IPS-20b (cell line): ENCODE measurements at regions not wholly inside any gene's neighbourhood (a gene's known extent, or its start where the extent isn't known, plus 50 kb on each side); places are given as distances from the start of the nearest gene placed in this dataset.
"Not testable (repeated sequence)": the region's sequence is repeated elsewhere in the genome, so short reads cannot be mapped to it uniquely, and the experiment has no call there.

ENCODE experiments used
- H3K27ac ChIP-seq: one replicate; pipeline ENCODE4 v1.5.1; 2013; ENCODE audit warnings: low read length
- H3K27me3 ChIP-seq: 2 replicates; pipeline ENCODE4 v1.6.1; 2013; ENCODE audit warnings: mild to moderate bottlenecking, low read length, inconsistent platforms; ENCODE audit not compliant: insufficient read depth
- H3K36me3 ChIP-seq: 2 replicates; pipeline ENCODE4 v1.6.1; 2013; ENCODE audit warnings: low read depth, mild to moderate bottlenecking, inconsistent platforms, low read length, moderate library complexity; ENCODE audit not compliant: insufficient read depth
- H3K4me1 ChIP-seq: 2 replicates; pipeline ENCODE4 v1.6.1; 2013; ENCODE audit warnings: mild to moderate bottlenecking, control low read depth, inconsistent platforms, low read length, moderate library complexity; ENCODE audit not compliant: insufficient read depth
- H3K4me3 ChIP-seq: 2 replicates; pipeline ENCODE4 v1.5.1; 2013; ENCODE audit warnings: mild to moderate bottlenecking, low read length, inconsistent platforms
- H3K9ac ChIP-seq: 2 replicates; pipeline ENCODE4 v1.6.1; 2013; ENCODE audit warnings: low read depth, mild to moderate bottlenecking, inconsistent platforms, low read length, moderate library complexity
- H3K9me3 ChIP-seq: 2 replicates; pipeline ENCODE4 v1.6.1; 2013; ENCODE audit warnings: mild to moderate bottlenecking, low read depth, low read length, inconsistent platforms; ENCODE audit not compliant: insufficient read depth

- peaks cover 4% of the 10 kb centered on the region for H3K9me3 ChIP-seq
Measured at GRCh38 chr12:114054982-114055381, 88.9 kb upstream of the RBM19 start.

GRCh38 chr12:114046236-114046998 lies 80.3 kb upstream of the RBM19 start:
- Histone ChIP-seq H3K27ac (no peak overlapping the region), H3K9me3 (no peaks in the 10 kb centered on the region), H3K4me1 (peaks cover 13% of the 10 kb centered on the region; the same call in 1 of the 2 replicates), H3K4me3 (no peak overlapping the region), H3K9ac (no peak overlapping the region), H3K27me3 (no peaks in the 10 kb centered on the region), H3K36me3 (no peaks in the 10 kb centered on the region)

More at GRCh38 chr12:114054982-114055381, 88.9 kb upstream of the RBM19 start:
- H3K36me3 ChIP-seq = no peaks in the 10 kb centered on the region
- no peaks in the 10 kb centered on the region for H3K4me1 ChIP-seq
- no peak overlapping the region for H3K27ac ChIP-seq
- H3K27me3 ChIP-seq = no peaks in the 10 kb centered on the region
- no peak overlapping the region for H3K4me3 ChIP-seq
- no peak overlapping the region for H3K9ac ChIP-seq

GRCh38 chr12:114045349-114045748 lies 79.2 kb upstream of the RBM19 start:
- H3K36me3 ChIP-seq = no peaks in the 10 kb centered on the region
- no peak overlapping the region for H3K27ac ChIP-seq
- H3K4me3 ChIP-seq = no peak overlapping the region
- H3K4me1 ChIP-seq = peaks cover 13% of the 10 kb centered on the region; the same call in 1 of the 2 replicates
- H3K9me3 ChIP-seq = no peaks in the 10 kb centered on the region
- no peak overlapping the region for H3K9ac ChIP-seq
- no peaks in the 10 kb centered on the region for H3K27me3 ChIP-seq

GRCh38 chr12:114041590-114041989 lies 75.5 kb upstream of the RBM19 start:
- Histone ChIP-seq H3K27me3 (no peaks in the 10 kb centered on the region), H3K9me3 (0 out of 2 replicates have a peak, but pooled peaks cover under 1% of the 10 kb centered on the region), H3K4me1 (peaks cover 10% of the 10 kb centered on the region; the same call in 1 of the 2 replicates), H3K27ac (no peak overlapping the region), H3K9ac (no peak overlapping the region), H3K4me3 (no peak overlapping the region), H3K36me3 (no peaks in the 10 kb centered on the region)

GRCh38 chr12:114041136-114041535 lies 75.0 kb upstream of the RBM19 start:
- Histone ChIP-seq H3K27ac (no peak overlapping the region), H3K9me3 (0 out of 2 replicates have a peak, but pooled peaks cover 3% of the 10 kb centered on the region), H3K4me1 (peaks cover 6% of the 10 kb centered on the region; the same call in 1 of the 2 replicates), H3K4me3 (no peak overlapping the region), H3K9ac (no peak overlapping the region), H3K36me3 (no peaks in the 10 kb centered on the region), H3K27me3 (no peaks in the 10 kb centered on the region)

GRCh38 chr12:114038962-114039361 lies 72.8 kb upstream of the RBM19 start:
- 0 out of 2 replicates have a peak, but pooled peaks cover 3% of the 10 kb centered on the region for H3K9me3 ChIP-seq
- no peak overlapping the region for H3K9ac ChIP-seq
- H3K27me3 ChIP-seq = no peaks in the 10 kb centered on the region
- H3K4me1 ChIP-seq = no peaks in the 10 kb centered on the region
- H3K36me3 ChIP-seq = no peaks in the 10 kb centered on the region
- no peak overlapping the region for H3K27ac ChIP-seq
- H3K4me3 ChIP-seq = no peak overlapping the region

- Histone ChIP-seq H3K4me3 (no peak overlapping the region), H3K9me3 (0 out of 2 replicates have a peak, but pooled peaks cover 3% of the 10 kb centered on the region), H3K9ac (no peak overlapping the region), H3K4me1 (no peaks in the 10 kb centered on the region), H3K27me3 (0 out of 2 replicates have a peak, but pooled peaks cover 4% of the 10 kb centered on the region), H3K36me3 (no peaks in the 10 kb centered on the region), H3K27ac (no peak overlapping the region)
Measured at GRCh38 chr12:114032801-114033200, 66.7 kb upstream of the RBM19 start.

GRCh38 chr12:114030451-114030850 lies 64.3 kb upstream of the RBM19 start:
- Histone ChIP-seq H3K9me3 (peaks cover 9% of the 10 kb centered on the region), H3K27me3 (0 out of 2 replicates have a peak, but pooled peaks cover 4% of the 10 kb centered on the region), H3K27ac (no peak overlapping the region), H3K9ac (no peak overlapping the region), H3K4me3 (no peak overlapping the region), H3K4me1 (no peaks in the 10 kb centered on the region), H3K36me3 (no peaks in the 10 kb centered on the region)

GRCh38 chr12:114026805-114027204 lies 60.7 kb upstream of the RBM19 start:
- Histone ChIP-seq H3K27me3 (0 out of 2 replicates have a peak, but pooled peaks cover 4% of the 10 kb centered on the region), H3K9ac (no peak overlapping the region), H3K27ac (no peak overlapping the region), H3K4me1 (no peaks in the 10 kb centered on the region), H3K36me3 (no peaks in the 10 kb centered on the region), H3K4me3 (no peak overlapping the region), H3K9me3 (peaks cover 9% of the 10 kb centered on the region)

- no peaks in the 10 kb centered on the region for H3K4me1 ChIP-seq
- no peaks in the 10 kb centered on the region for H3K36me3 ChIP-seq
- 0 out of 2 replicates have a peak, but pooled peaks cover 4% of the 10 kb centered on the region for H3K27me3 ChIP-seq
- H3K27ac ChIP-seq = no peak overlapping the region
- no peak overlapping the region for H3K9ac ChIP-seq
- peaks cover 9% of the 10 kb centered on the region for H3K9me3 ChIP-seq
- no peak overlapping the region for H3K4me3 ChIP-seq
Measured at GRCh38 chr12:114025935-114026334, 59.8 kb upstream of the RBM19 start.

GRCh38 chr12:114022081-114022480 lies 56.0 kb upstream of the RBM19 start:
- not testable (repeated sequence) for H3K27ac ChIP-seq, H3K27me3 ChIP-seq, H3K4me1 ChIP-seq, H3K9me3 ChIP-seq, H3K9ac ChIP-seq, H3K36me3 ChIP-seq, H3K4me3 ChIP-seq

- Histone ChIP-seq H3K36me3 (no peaks in the 10 kb centered on the region), H3K9ac (no peak overlapping the region), H3K4me1 (no peaks in the 10 kb centered on the region), H3K9me3 (no peaks in the 10 kb centered on the region), H3K27me3 (0 out of 2 replicates have a peak, but pooled peaks cover 8% of the 10 kb centered on the region), H3K4me3 (no peak overlapping the region), H3K27ac (no peak overlapping the region)
Measured at GRCh38 chr12:114018669-114019068, 52.5 kb upstream of the RBM19 start.
